Activated T-cell treated with anti-CD3 and anti-CD28 coated beads, Interleukin-2, amount 50 U/mL, for 24 hours (primary cell): ENCODE measurements at regions not wholly inside any gene's neighbourhood (a gene's known extent, or its start where the extent isn't known, plus 50 kb on each side); places are given as distances from the start of the nearest gene placed in this dataset.

Source experiments
- DNase-seq: peaks from one replicate; pipeline ENCODE4 v3.0.0-alpha.2; 2020
- H3K27ac Mint-ChIP-seq: 2 replicates; pipeline ENCODE4 v1.8.0; 2020; ENCODE audit warnings: mild to moderate bottlenecking, mixed read lengths
- H3K27me3 Mint-ChIP-seq: 2 replicates; pipeline ENCODE4 v1.8.0; 2020; ENCODE audit warnings: mixed read lengths
- H3K36me3 Mint-ChIP-seq: 2 replicates; pipeline ENCODE4 v1.8.0; 2020; ENCODE audit warnings: low read depth, mixed read lengths
- H3K4me1 Mint-ChIP-seq: 2 replicates; pipeline ENCODE4 v1.8.0; 2020; ENCODE audit warnings: low read depth, mixed read lengths
- H3K4me3 Mint-ChIP-seq: 2 replicates; pipeline ENCODE4 v1.8.0; 2020; ENCODE audit warnings: mild to moderate bottlenecking, moderate library complexity, mixed read lengths
- H3K9me3 Mint-ChIP-seq: 2 replicates; pipeline ENCODE4 v1.8.0; 2020; ENCODE audit warnings: mixed read lengths

DNA sequence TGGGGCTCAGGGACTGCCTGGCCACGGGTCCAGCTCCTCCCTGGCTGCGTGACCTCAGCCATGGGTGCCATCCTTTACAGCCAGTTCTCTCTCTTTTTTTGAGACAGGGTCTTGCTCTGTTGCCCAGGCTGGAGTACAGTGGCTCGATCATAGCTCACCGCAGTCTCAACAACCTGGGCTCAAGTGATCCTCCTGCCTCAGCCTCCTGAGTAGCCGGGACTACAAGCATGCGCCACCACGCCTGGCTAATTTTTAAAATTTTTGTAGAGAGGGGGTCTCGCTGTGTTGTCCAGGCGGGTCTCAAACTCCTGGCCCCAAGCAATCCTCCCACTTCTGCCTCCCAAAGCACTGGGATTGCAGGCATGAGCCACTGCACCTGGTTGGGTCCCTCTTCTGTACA is 75.4 kb downstream of the PTPRS start:
- Mint-ChIP-seq H3K36me3 (no peaks in the 10 kb centered on the region), H3K27ac (no peak overlapping the region), H3K9me3 (no peaks in the 10 kb centered on the region), H3K27me3 (no peaks in the 10 kb centered on the region), H3K4me3 (no peak overlapping the region), H3K4me1 (no peaks in the 10 kb centered on the region)
- DNase-seq = no peak

DNA sequence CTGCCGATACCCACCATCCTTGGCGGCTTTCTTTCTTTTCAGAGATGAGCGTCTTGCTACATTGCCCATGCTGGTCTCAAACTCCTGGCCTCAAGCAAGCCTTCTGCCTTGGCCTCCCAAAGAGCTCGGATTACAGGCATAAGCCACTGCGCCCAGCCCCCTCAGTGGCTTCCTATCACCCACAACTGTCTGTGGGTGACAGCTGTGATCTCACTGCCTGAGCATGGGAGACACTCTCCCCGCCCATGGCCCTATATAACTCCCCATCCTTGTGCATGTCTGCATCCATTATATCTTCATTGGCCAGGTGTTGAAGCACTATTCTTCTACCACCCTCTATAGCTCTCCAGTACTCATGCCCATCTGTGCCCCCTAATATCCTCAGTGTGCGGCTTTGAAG is 76.2 kb downstream of the PTPRS start:
- no peaks in the 10 kb centered on the region for H3K4me1 Mint-ChIP-seq
- H3K9me3 Mint-ChIP-seq = no peaks in the 10 kb centered on the region
- DNase-seq = no peak
- H3K27ac Mint-ChIP-seq = no peak overlapping the region
- H3K36me3 Mint-ChIP-seq = no peaks in the 10 kb centered on the region
- H3K4me3 Mint-ChIP-seq = no peak overlapping the region
- H3K27me3 Mint-ChIP-seq = no peaks in the 10 kb centered on the region

DNA sequence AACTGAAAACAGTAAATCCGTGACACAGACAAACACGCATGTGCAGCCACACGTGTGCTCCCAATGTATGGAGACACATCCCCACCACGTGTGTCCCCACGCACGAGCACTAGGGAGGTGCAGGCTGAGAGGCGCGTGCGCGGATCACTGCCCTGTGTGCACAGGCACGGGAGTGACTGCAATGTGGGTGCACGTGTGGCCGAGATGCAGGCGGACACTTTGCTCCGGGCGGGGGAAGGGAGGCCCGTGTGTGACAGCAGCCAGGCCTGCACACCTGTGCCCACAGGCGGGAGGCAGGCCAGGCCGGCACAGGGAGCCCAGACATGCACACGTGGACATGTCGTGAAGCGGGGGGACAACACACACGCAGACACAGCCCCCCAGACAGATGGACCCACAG is 77.0 kb downstream of the PTPRS start:
- no peak for DNase-seq
- Mint-ChIP-seq H3K9me3 (no peaks in the 10 kb centered on the region), H3K4me3 (no peak overlapping the region), H3K27ac (no peak overlapping the region), H3K36me3 (no peaks in the 10 kb centered on the region), H3K4me1 (no peaks in the 10 kb centered on the region), H3K27me3 (no peaks in the 10 kb centered on the region)

DNA sequence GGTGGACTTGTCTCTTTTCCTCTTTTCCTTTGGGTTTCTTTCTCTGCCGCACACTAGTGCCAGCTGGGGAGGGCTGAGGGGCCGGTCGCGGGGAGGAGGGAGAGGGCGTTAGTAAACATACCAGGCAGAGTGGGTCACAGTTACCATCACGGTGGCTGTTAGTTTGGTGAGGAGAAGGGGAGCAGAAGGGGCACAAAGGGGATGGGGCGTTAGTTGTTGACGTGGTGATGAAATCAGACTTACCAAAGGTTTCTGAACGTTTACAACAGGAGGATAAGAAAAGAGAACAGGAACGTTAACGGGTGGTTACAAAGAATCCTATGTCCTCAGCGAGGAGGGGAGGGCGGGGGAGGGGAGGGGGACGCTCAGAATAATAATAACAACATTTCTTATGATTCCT is 77.9 kb downstream of the PTPRS start:
- no peak for DNase-seq
- Mint-ChIP-seq H3K4me3 (no peak overlapping the region), H3K9me3 (no peaks in the 10 kb centered on the region), H3K4me1 (no peaks in the 10 kb centered on the region), H3K36me3 (no peaks in the 10 kb centered on the region), H3K27me3 (no peaks in the 10 kb centered on the region), H3K27ac (no peak overlapping the region)

DNA sequence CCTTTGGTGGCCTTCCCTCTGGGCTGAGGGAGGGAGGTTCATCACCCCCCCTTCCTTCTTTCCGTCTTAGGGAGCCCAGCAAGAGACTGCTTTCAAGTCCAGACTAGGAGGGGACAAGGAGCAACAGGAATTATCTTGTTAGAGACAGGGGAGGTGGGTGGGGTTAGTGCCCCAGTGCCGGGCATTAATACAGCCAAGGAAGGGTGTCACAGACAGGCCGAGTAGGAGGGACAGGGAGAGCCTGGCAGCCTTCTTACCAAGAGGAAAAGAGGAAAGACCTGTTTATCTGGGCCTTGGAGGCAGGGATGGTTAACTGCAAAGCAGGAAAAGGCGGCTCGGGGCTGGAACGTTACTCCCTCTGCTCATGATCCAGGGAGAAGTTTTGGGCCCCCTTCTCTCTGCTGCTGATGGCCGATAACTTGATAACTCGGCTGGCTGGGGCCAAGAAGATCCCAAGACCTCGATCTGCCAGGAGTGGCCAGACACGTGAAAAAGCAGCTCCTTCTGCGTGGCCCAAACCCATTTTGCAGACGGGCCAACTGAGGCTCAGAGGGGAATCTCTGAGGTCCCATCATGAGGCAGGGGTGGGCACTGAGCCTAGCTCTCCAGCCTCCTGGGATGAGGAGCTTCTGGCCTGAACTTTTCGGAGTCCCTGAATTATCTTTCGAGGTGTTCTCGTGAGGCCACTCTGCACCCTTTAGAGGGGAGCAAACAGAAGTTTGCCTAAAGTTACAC is 79.3 kb downstream of the PTPRS start:
- no peaks in the 10 kb centered on the region for H3K4me1 Mint-ChIP-seq
- no peak for DNase-seq
- no peaks in the 10 kb centered on the region for H3K27me3 Mint-ChIP-seq
- H3K27ac Mint-ChIP-seq = no peak overlapping the region
- H3K9me3 Mint-ChIP-seq = peaks cover 5% of the 10 kb centered on the region
- H3K4me3 Mint-ChIP-seq = no peak overlapping the region
- H3K36me3 Mint-ChIP-seq = peaks cover 3% of the 10 kb centered on the region

DNA sequence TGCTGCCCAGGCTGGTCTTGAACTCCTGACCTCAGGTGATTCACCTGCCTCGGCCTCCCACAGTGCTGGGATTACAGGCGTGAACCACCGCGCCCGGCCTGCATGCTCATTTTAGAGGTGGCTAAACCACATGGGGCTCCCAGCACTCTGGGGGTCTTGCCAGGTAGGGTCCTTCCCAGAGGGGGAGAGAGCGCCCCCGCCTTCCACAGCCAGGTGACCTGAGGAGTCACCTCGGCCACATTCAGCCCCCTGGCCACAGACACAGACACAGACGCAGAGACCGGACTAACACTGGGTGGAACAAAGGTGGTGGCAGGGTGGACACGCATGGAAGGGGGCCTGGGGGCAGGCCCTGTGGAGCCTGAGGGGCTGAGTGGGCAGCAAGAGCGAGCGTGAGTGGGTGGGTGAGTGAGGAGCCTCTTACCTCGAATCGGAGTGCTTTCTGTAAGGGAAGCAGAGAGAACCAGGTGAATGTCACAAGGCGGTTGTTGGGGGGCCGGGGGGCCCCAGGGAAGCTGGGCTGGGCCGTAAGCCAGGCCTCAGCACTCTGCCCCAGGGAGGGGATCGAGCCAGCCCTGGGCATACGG is 80.1 kb downstream of the PTPRS start:
- Mint-ChIP-seq H3K27me3 (no peaks in the 10 kb centered on the region), H3K27ac (no peak overlapping the region), H3K4me3 (no peak overlapping the region), H3K9me3 (peaks cover 9% of the 10 kb centered on the region), H3K4me1 (no peaks in the 10 kb centered on the region), H3K36me3 (peaks cover 3% of the 10 kb centered on the region)
- no peak for DNase-seq

DNA sequence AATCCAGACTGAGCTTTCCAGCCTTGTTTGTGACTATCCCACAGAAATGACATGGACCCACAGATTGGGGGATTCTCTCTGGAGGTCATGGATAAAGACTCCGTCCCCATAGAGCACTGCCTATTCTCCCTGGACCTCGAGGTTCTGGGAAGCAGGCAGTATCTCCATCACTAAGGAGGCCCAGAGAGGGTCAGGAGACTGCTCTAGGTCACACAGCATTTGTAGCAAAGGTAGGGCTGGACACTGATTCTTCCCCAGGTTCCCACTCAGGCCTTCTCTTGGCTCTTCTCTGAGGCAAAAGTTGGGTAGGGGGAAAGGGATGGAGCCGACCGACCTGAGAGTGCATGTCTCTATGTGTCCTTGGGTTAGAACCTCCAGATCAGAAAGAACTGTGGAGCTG is 80.9 kb downstream of the PTPRS start:
- H3K27me3 Mint-ChIP-seq = no peaks in the 10 kb centered on the region
- H3K36me3 Mint-ChIP-seq = peaks cover 3% of the 10 kb centered on the region
- no peaks in the 10 kb centered on the region for H3K4me1 Mint-ChIP-seq
- DNase-seq = no peak
- peaks cover 16% of the 10 kb centered on the region for H3K9me3 Mint-ChIP-seq
- H3K4me3 Mint-ChIP-seq = no peak overlapping the region
- H3K27ac Mint-ChIP-seq = no peak overlapping the region

DNA sequence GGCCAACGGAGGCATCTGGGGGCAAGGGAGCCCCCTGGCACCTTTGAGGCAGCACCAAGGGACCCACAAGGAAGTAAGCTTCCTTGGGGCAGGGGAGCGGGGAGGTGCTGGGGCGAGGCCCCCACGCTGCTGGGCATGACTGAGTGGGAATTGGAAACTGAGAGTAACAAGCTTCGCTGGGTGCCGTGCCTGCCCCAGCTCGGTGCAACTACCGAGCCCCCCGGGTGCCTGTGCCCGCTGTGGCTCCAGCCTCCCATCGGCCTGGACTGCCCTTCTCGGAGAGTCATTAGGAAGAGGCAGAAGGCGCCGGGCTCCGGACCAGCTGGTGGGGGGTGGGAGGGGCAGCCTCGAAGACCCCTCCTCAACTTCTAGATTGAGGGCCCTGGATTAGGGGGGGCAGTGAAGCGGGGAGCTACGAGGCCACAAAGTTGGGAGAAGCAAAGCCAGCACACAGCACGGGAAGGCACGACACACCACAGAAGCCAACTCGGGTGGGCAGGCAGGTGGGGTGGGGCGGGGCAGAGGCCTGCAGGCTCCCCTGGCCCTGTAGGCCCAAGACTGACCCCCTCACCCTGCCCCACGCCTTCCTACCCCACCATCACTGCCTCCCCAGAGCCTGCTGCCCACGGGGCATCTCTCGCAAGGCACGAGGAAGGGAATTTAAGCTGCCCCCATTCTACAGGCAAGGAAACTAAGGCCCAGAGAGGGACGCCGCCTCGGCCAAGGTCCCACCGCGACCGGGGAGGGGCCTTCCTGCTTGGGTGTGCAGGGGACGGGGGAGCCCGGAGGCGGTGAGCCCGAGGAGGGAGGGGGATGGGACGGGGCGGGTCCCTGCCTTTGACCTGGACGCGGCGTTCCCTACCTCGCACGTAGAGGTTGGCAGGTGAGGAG is 83.2 kb downstream of the PTPRS start:
- no peak for DNase-seq
- Mint-ChIP-seq H3K27ac (no peak overlapping the region), H3K4me1 (no peaks in the 10 kb centered on the region), H3K27me3 (no peaks in the 10 kb centered on the region), H3K4me3 (no peak overlapping the region), H3K36me3 (peaks cover 7% of the 10 kb centered on the region), H3K9me3 (peaks cover 27% of the 10 kb centered on the region)

DNA sequence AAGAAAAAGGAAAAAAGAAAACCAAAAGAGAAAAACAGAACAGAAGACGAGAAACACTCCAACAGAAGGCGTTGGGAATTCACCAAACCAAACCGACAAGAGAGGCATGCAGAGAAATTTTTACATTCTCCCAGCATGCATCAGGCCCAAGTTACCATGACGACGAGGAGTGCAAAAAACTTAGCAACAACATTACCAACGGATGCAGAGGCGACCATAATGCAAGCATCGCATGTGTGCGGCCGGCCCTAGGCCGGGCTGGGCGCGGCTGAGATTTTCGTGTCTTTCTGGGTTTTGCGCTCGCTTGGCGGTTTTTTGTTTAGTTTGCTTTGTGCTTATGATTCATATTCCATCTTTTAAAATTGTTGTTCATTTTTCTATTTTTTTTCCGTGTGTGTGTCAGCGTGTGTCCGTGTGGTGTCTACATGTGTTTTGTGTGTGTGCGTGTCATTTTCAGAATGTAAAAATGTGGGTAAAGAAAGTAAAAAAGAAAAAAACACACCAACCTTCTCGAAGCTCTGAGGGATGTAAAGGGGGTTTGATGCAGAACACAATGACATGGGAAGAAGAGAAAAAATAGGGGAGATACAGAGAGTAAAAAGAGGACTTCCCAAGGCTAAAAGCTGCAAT is 84.9 kb downstream of the PTPRS start:
- H3K27me3 Mint-ChIP-seq = no peaks in the 10 kb centered on the region
- no peak overlapping the region for H3K4me3 Mint-ChIP-seq
- H3K27ac Mint-ChIP-seq = no peak overlapping the region
- no peaks in the 10 kb centered on the region for H3K4me1 Mint-ChIP-seq
- DNase-seq = no peak
- H3K36me3 Mint-ChIP-seq = peaks cover 7% of the 10 kb centered on the region
- H3K9me3 Mint-ChIP-seq = peaks cover 27% of the 10 kb centered on the region

DNA sequence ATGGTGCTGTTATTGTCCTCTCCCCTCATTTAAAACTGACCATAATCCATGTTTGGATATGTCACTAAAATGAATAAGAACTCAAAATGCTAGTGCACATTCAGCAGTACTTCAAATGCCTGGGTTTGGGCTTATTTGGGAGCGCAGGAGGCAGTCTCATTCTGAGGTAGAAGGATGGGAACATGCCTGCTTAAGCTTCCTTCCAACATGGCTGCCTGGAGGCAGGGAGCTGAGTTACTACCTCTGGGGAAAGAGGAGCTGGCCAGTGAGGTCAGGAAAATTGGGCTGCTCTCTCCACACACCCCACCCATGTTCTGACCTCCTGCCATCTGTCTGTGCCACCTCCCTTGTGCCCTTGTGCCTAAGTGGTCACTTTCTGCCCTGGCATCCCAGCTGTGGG is 85.7 kb downstream of the PTPRS start:
- DNase-seq = no peak
- Mint-ChIP-seq H3K27me3 (peaks cover 4% of the 10 kb centered on the region), H3K9me3 (peaks cover 27% of the 10 kb centered on the region), H3K36me3 (peaks cover 7% of the 10 kb centered on the region), H3K4me1 (no peaks in the 10 kb centered on the region), H3K27ac (no peak overlapping the region), H3K4me3 (no peak overlapping the region)

DNA sequence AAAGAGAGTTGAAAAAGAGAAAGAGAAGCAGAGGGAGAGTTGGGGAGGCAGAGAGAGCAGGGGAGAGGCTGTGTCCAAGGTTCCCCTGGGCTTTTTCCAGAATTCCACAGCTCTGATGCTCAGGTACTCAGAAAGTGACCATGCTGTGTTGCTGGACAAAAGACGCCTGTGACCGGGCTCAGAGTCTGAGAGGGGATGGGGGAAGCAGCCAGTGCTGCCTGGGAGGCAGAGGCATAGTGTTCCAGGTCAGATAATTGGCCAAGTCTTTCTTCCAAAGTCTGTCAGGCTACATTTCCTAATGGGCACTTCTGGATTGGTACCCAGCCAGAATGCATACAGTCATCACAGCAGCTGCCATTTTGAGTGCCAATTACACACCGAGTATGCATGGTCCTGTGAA is 86.1 kb downstream of the PTPRS start:
- DNase-seq = no peak
- no peak overlapping the region for H3K27ac Mint-ChIP-seq
- no peak overlapping the region for H3K4me3 Mint-ChIP-seq
- H3K27me3 Mint-ChIP-seq = peaks cover 8% of the 10 kb centered on the region
- H3K36me3 Mint-ChIP-seq = peaks cover 7% of the 10 kb centered on the region
- H3K4me1 Mint-ChIP-seq = no peaks in the 10 kb centered on the region
- peaks cover 27% of the 10 kb centered on the region for H3K9me3 Mint-ChIP-seq

DNA sequence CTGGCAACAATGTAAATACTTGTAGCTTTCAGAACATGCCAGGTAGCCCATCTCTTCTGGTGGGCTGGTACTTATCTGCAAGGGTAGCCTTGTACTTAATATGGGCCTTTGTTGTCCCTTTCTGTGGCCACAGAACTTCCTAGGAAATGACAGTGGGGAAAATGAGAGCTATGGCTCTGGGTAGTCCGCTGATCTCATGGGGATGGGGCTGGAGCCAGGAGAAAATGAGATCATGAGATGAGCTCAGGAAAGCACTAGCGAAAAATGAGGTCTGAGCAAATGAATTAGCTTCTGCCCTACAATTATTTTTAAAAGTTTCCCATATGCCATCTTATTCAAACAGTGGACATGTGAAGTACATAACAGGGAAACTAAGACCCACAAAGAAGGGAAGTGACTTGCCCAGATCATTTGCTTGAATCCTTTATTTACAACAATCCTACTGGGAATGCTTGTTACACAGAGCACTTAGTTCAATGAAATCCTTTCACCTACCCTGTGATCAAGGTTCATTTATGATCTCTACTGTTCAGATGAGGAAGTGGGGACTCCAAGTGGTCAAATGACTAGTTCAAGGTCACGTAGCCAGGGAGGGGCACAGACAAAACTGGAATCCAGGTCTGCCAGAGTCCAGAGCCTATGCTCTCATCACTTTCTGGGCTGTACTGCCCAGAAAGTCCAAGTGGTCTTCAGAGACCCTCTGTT is 87.1 kb downstream of the PTPRS start:
- H3K27ac Mint-ChIP-seq = no peak overlapping the region
- peaks cover 7% of the 10 kb centered on the region for H3K36me3 Mint-ChIP-seq
- H3K27me3 Mint-ChIP-seq = peaks cover 14% of the 10 kb centered on the region
- no peak for DNase-seq
- no peak overlapping the region for H3K4me3 Mint-ChIP-seq
- H3K9me3 Mint-ChIP-seq = peaks cover 27% of the 10 kb centered on the region
- no peaks in the 10 kb centered on the region for H3K4me1 Mint-ChIP-seq

DNA sequence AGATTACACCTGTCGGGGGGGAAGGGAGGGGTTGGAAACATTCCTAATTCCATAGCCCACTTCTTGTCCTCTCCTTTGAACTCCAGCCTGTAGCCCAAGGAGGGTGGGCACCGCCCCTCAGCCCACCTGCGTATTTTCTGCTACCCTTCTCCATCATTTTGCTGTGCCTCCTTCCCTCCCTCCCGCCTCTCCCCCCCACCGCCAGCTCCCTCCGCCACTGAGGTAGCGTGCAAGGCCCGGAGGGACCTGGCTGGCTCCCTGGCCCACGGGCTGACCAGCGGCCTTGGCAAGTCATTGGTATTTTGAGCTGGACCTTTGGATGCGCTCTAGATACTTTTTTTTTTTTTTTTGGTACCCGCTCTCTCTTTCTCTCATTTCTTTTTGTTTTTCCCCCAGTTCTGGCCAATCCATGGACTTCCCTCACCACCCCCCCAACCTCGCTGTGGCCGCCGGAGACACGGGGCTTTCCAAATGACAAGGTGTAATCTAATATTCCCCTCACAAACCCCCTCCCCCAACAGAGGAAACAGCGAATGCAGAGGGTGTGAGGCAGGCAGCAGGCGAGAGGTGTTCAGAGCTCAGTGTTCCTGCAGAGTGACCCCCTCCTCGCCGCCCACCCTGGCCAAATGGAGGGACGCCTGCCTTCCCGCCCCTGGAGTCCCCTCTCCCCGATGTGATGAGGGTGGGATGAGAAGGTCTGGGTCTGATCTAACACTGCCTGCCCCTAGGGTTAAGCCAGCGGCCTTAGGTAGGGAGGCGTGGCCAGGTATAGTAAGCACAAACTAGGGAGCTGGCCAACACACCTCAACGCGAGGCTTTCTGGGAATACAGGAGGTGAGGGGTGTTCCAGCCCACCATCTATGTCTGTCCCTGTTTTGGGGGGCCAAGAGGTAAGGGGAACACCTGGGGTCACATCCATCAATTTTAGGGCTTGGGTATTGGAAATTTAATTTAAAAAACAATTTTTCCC is 89.2 kb downstream of the PTPRS start:
- H3K4me3 Mint-ChIP-seq = no peak overlapping the region
- no peak for DNase-seq
- H3K9me3 Mint-ChIP-seq = peaks cover 22% of the 10 kb centered on the region
- peaks cover 6% of the 10 kb centered on the region for H3K4me1 Mint-ChIP-seq
- no peak overlapping the region for H3K27ac Mint-ChIP-seq
- H3K27me3 Mint-ChIP-seq = peaks cover 25% of the 10 kb centered on the region
- peaks cover 4% of the 10 kb centered on the region for H3K36me3 Mint-ChIP-seq
